A549 (cell line): ENCODE measurements at regions not wholly inside any gene's neighbourhood (a gene's known extent, or its start where the extent isn't known, plus 50 kb on each side); places are given as distances from the start of the nearest gene placed in this dataset.

Source experiments
- CTCF ChIP-seq: fragments of >200 bp; sonication (Bioruptor Twin); formaldehyde crosslinking; IDR thresholded peaks from 3 replicates; pipeline ENCODE4 v1.5.1; 2016
- POLR2A ChIP-seq: IDR thresholded peaks from 2 replicates; pipeline ENCODE4 v1.6.1; 2012; ENCODE audit warnings: mild to moderate bottlenecking, low read length
- SMC3 ChIP-seq: fragments of >200 bp; sonication (Bioruptor Twin); formaldehyde crosslinking; IDR thresholded peaks from 3 replicates; pipeline ENCODE4 v1.6.1; 2018; ENCODE audit warnings: inconsistent platforms

- TF ChIP-seq POLR2A (no peak), CTCF (no peak), SMC3 (no peak)
Observed at GRCh38 chr5:174371600-174372094, 326.1 kb downstream of the NSG2 start.
